GM23338 (cell line): ENCODE measurements at regions not wholly inside any gene's neighbourhood (a gene's known extent, or its start where the extent isn't known, plus 50 kb on each side); places are given as distances from the start of the nearest gene placed in this dataset.

ENCODE experiments used
- CREB1 ChIP-seq: fragments of 250-450 bp; sonication (Bioruptor Pico); IDR thresholded peaks from 2 replicates; pipeline ENCODE4 v1.5.0; 2020; ENCODE audit warnings: low read depth, mild to moderate bottlenecking, moderate library complexity
- EZH2 ChIP-seq: fragments of 200-600 bp; sonication (generic); IDR thresholded peaks from one replicate; pipeline ENCODE4 v1.8.0; 2017; ENCODE audit warnings: antibody characterized with exemption, mild to moderate bottlenecking, low read depth; ENCODE audit not compliant: unreplicated experiment
- EZH2phosphoT487 ChIP-seq: fragments of 200-600 bp; sonication (generic); IDR thresholded peaks from one replicate; pipeline ENCODE4 v1.8.1; 2018; ENCODE audit warnings: antibody characterized with exemption; ENCODE audit not compliant: unreplicated experiment
- JUNB ChIP-seq: IDR thresholded peaks from one replicate; pipeline ENCODE4 v1.6.1; 2016; ENCODE audit warnings: antibody characterized with exemption; ENCODE audit not compliant: unreplicated experiment
- POLR2AphosphoS5 ChIP-seq: IDR thresholded peaks from 2 replicates; pipeline ENCODE4 v1.6.1; 2016; ENCODE audit warnings: antibody characterized with exemption, low read depth
- ZNF114 ChIP-seq: fragments of 250-450 bp; sonication (Bioruptor Pico); IDR thresholded peaks from 2 replicates; pipeline ENCODE4 v1.5.0; 2020; ENCODE audit warnings: mild to moderate bottlenecking, moderate library complexity
- TF ChIP-seq, protein P1 (sequence below), 2 experiments: fragments of 200-600 bp in 1 of 2; sonication (generic) in 1 of 2; conservative IDR thresholded peaks; 2 replicates each; pipeline versions ENCODE4 v1.5.1 to v1.6.1; 2016 to 2017; ENCODE audit warnings: antibody characterized with exemption in 2 of 2, low read depth in 2 of 2, mild to moderate bottlenecking in 2 of 2, moderate library complexity in 1 of 2
- TF ChIP-seq, protein P2 (sequence below): IDR thresholded peaks from one replicate; pipeline ENCODE4 v1.6.1; 2018; ENCODE audit warnings: antibody characterized with exemption; ENCODE audit not compliant: unreplicated experiment
- TF ChIP-seq, protein P3 (sequence below): IDR thresholded peaks from 2 replicates; pipeline ENCODE4 v1.6.1; 2016; ENCODE audit warnings: antibody characterized with exemption

DNA sequence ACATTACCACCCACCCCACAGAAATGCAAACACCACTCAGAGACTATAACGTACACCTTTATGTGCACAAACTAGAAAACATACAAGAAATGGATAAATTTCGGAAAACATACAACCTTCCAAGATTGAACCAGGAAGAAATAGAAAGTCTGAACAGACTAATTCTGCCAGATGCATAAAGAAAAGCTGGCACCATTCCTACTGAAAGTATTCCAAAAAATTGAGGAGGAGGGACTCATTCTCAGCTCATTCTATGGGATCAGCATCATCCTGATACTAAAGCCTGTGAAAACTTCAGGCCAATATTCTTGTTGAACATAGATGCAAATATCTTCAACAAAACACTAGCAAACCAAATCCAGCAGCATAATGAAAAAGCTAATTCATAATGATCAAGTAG is 115.1 kb upstream of the CD180 start:
- TF ChIP-seq, protein P1, sequence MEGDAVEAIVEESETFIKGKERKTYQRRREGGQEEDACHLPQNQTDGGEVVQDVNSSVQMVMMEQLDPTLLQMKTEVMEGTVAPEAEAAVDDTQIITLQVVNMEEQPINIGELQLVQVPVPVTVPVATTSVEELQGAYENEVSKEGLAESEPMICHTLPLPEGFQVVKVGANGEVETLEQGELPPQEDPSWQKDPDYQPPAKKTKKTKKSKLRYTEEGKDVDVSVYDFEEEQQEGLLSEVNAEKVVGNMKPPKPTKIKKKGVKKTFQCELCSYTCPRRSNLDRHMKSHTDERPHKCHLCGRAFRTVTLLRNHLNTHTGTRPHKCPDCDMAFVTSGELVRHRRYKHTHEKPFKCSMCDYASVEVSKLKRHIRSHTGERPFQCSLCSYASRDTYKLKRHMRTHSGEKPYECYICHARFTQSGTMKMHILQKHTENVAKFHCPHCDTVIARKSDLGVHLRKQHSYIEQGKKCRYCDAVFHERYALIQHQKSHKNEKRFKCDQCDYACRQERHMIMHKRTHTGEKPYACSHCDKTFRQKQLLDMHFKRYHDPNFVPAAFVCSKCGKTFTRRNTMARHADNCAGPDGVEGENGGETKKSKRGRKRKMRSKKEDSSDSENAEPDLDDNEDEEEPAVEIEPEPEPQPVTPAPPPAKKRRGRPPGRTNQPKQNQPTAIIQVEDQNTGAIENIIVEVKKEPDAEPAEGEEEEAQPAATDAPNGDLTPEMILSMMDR (conservative IDR thresholded peaks at IDR 0.05; ENCODE audit: low read depth in 2 of 2), result no peak
- no peak for TF ChIP-seq EZH2
- TF ChIP-seq, protein P2, sequence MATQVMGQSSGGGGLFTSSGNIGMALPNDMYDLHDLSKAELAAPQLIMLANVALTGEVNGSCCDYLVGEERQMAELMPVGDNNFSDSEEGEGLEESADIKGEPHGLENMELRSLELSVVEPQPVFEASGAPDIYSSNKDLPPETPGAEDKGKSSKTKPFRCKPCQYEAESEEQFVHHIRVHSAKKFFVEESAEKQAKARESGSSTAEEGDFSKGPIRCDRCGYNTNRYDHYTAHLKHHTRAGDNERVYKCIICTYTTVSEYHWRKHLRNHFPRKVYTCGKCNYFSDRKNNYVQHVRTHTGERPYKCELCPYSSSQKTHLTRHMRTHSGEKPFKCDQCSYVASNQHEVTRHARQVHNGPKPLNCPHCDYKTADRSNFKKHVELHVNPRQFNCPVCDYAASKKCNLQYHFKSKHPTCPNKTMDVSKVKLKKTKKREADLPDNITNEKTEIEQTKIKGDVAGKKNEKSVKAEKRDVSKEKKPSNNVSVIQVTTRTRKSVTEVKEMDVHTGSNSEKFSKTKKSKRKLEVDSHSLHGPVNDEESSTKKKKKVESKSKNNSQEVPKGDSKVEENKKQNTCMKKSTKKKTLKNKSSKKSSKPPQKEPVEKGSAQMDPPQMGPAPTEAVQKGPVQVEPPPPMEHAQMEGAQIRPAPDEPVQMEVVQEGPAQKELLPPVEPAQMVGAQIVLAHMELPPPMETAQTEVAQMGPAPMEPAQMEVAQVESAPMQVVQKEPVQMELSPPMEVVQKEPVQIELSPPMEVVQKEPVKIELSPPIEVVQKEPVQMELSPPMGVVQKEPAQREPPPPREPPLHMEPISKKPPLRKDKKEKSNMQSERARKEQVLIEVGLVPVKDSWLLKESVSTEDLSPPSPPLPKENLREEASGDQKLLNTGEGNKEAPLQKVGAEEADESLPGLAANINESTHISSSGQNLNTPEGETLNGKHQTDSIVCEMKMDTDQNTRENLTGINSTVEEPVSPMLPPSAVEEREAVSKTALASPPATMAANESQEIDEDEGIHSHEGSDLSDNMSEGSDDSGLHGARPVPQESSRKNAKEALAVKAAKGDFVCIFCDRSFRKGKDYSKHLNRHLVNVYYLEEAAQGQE, result no peak
- no peak for TF ChIP-seq POLR2AphosphoS5
- no peak for TF ChIP-seq ZNF114
- TF ChIP-seq EZH2phosphoT487, result no peak
- TF ChIP-seq, protein P3, sequence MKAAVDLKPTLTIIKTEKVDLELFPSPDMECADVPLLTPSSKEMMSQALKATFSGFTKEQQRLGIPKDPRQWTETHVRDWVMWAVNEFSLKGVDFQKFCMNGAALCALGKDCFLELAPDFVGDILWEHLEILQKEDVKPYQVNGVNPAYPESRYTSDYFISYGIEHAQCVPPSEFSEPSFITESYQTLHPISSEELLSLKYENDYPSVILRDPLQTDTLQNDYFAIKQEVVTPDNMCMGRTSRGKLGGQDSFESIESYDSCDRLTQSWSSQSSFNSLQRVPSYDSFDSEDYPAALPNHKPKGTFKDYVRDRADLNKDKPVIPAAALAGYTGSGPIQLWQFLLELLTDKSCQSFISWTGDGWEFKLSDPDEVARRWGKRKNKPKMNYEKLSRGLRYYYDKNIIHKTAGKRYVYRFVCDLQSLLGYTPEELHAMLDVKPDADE, result no peak
- no peak for TF ChIP-seq CREB1 (CRISPR knock-in tag)
- no peak for TF ChIP-seq JUNB
